Chondrocyte (in vitro differentiated cells): ENCODE measurements at regions not wholly inside any gene's neighbourhood (a gene's known extent, or its start where the extent isn't known, plus 50 kb on each side); places are given as distances from the start of the nearest gene placed in this dataset.

ENCODE experiments used
- DNase-seq: peaks from one replicate; pipeline ENCODE4 v3.0.0; 2021; ENCODE audit warnings: mixed read lengths, low spot score
- H3K27ac Mint-ChIP-seq: one replicate; pipeline ENCODE4 v1.8.0; 2021; ENCODE audit warnings: mild to moderate bottlenecking, moderate library complexity, mixed read lengths; ENCODE audit not compliant: unreplicated experiment
- H3K27me3 Mint-ChIP-seq: 2 replicates; pipeline ENCODE4 v1.8.0; 2021; ENCODE audit warnings: low read depth, mixed read lengths
- H3K36me3 Mint-ChIP-seq: 2 replicates; pipeline ENCODE4 v1.8.0; 2021; ENCODE audit warnings: low read depth, mixed read lengths
- H3K4me1 Mint-ChIP-seq: 2 replicates; pipeline ENCODE4 v1.8.0; 2021; ENCODE audit warnings: low read depth, mild to moderate bottlenecking, mixed read lengths
- H3K4me3 Mint-ChIP-seq: one replicate; pipeline ENCODE4 v1.8.0; 2021; ENCODE audit warnings: mild to moderate bottlenecking, moderate library complexity, mixed read lengths; ENCODE audit not compliant: unreplicated experiment
- H3K9me3 Mint-ChIP-seq: 2 replicates; pipeline ENCODE4 v1.8.0; 2021; ENCODE audit warnings: low read depth, mixed read lengths
- TF ChIP-seq, protein P1 (sequence below): fragments of 200-600 bp; sonication (generic); IDR thresholded peaks from 2 replicates; pipeline ENCODE4 v1.5.0; 2021; ENCODE audit warnings: antibody characterized with exemption, mild to moderate bottlenecking, moderate library complexity

DNA sequence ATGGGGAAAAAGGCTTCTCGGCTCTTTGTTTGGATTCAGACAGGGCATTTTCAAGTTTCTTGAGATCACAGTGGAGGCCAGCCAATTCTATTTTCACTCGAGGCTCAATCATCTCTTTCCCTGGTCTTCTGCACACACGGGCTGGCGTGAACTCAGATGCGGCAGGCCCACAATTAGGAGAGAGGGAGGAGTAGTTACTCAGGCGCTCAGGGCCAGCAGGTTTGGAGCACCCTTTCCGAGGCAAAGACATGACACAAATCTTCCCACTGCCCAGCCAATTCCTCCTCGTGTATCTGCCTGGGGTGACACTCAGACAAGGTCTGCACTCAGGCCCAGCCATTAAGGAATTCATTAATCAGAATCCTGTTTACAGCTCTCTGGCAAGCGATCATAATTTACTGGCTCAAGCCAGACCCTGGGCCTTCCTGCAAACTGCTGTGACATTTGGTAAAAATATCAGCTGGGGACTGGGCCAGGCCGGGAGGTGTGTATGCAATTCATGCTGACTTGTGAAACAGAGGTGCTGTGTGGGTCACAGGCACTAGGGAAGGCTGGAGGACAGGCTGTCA, 68.1 kb upstream of the TLE3 start:
- Mint-ChIP-seq H3K27ac (peak overlapping the region; percentile 54), H3K4me3 (no peak overlapping the region), H3K27me3 (peaks cover 10% of the 10 kb centered on the region), H3K36me3 (no peaks in the 10 kb centered on the region), H3K9me3 (no peaks in the 10 kb centered on the region), H3K4me1 (peaks cover 22% of the 10 kb centered on the region)
- DNase-seq, result peak; percentile 33
- TF ChIP-seq, protein P1, sequence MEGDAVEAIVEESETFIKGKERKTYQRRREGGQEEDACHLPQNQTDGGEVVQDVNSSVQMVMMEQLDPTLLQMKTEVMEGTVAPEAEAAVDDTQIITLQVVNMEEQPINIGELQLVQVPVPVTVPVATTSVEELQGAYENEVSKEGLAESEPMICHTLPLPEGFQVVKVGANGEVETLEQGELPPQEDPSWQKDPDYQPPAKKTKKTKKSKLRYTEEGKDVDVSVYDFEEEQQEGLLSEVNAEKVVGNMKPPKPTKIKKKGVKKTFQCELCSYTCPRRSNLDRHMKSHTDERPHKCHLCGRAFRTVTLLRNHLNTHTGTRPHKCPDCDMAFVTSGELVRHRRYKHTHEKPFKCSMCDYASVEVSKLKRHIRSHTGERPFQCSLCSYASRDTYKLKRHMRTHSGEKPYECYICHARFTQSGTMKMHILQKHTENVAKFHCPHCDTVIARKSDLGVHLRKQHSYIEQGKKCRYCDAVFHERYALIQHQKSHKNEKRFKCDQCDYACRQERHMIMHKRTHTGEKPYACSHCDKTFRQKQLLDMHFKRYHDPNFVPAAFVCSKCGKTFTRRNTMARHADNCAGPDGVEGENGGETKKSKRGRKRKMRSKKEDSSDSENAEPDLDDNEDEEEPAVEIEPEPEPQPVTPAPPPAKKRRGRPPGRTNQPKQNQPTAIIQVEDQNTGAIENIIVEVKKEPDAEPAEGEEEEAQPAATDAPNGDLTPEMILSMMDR, result no peak

DNA sequence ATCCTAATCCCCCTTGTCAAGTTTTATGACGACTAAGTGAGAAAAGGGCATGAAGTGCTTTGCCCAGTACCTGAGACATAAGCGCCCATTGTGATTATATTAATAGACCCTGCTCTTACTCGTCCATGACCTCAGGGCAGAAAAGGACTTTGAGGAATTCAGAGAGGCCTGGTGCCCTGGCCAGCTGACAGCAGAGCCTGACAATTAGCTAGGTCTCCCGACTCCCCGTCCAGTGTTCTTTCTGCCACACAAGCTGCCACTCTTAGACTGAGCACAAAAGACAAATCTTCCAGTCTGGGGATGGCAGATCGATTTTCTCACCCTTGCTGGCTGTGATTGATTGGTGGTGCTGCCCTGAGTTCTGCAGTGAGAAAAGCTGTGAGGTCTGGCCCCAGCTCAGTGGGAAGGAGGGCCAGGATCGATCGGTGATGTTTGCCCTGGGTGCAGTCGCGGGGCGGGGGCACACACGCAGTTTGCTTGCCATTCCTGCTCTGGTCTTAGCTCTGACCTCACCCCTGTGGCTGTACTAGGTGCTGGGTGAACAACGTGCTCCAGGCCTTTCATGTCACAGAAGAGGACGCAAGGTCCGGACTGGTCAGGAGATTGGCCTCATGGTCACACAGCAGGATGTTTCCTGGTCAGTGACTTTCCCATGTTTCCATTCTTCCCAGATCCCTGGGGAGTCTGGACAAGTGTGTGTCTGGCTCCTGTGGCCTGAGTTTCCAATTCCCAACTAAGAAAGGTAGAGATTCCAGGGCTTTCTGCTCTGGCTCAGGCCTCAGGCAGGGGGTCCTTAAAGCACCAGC, 67.4 kb upstream of the TLE3 start:
- peaks cover 4% of the 10 kb centered on the region for H3K27me3 Mint-ChIP-seq
- TF ChIP-seq, protein P1, result no peak
- peak; percentile 40 for DNase-seq
- H3K4me1 Mint-ChIP-seq, result peaks cover 29% of the 10 kb centered on the region
- peak overlapping the region; percentile 54 for H3K27ac Mint-ChIP-seq
- H3K9me3 Mint-ChIP-seq, result no peaks in the 10 kb centered on the region
- H3K36me3 Mint-ChIP-seq, result no peaks in the 10 kb centered on the region
- no peak overlapping the region for H3K4me3 Mint-ChIP-seq

DNA sequence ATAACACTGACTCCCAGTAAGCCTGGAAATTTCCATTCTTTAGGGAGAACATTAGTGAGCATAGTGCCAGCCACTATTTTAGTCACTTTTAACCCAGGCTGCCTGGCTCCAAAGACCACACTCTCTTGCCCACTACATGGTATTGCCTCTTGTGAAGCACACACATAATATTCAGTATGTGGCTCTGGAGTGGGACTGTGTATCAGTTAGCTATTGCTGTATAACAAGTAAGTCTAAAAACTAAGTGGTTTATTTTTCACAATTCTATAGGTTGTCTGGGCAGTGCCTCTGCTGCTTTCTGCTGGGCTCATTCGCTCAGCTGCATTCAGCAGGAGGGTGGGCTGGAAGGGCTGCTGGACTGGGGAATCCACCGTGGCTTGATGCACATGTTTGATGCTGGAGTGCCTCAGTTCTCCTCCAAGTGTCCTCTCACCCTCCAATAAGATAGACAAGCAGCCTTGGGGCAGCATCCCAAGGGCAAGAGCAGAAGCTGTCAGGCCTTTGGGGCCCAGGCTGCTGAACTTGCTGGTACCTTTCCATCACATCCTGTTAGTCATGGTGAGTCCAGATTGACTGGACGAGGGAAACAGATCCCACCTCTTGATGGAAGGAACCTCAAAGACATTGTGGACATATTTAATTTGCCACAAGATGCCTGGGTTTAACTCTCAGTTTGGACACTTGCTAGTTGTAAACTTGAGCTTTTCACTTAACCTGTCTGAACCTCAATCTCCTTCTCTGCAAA, 66.6 kb upstream of the TLE3 start:
- peaks cover 36% of the 10 kb centered on the region for H3K4me1 Mint-ChIP-seq
- H3K9me3 Mint-ChIP-seq, result no peaks in the 10 kb centered on the region
- no peak overlapping the region for H3K4me3 Mint-ChIP-seq
- DNase-seq, result peak; percentile 38
- H3K27me3 Mint-ChIP-seq, result peaks cover 4% of the 10 kb centered on the region
- no peaks in the 10 kb centered on the region for H3K36me3 Mint-ChIP-seq
- TF ChIP-seq, protein P1, result no peak
- no peak overlapping the region for H3K27ac Mint-ChIP-seq

DNA sequence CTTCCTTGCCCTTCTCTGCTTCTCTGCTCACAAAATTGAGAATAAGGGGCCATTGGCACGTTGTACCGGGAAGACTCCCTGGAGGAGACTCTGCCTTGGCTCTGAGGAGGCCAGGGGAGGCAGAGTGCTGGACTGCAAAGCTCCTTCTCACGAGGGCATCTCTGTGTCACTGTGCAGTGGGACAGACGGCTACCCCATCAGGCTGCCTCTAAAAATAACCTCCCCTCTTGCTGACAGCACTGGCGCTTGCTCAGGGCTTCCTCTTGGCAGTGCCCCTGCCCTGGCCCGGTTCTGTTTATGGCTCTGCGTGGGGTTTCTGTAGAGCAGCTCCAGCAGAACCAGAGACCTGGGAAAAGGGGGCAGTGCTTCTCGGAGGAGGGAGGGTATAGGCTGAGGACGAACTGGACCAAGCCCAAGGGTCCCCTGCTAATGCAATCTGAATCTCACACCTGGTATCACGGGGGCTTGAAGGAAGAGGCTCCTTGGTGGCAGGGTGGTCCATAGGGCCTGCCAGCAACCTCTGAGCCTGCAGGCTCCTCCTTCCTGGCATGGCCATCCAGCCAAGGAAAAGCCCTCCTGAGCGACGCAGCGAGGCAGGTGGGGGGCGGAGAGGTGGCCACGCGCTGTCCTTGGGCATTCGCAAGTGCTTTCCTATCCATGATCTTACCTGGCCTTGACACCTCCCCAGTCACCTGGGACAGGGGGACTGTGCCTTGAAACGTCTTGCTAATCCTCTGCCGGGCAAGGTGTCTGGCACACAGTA, 63.3 kb upstream of the TLE3 start:
- Mint-ChIP-seq H3K4me3 (no peak overlapping the region), H3K4me1 (peaks cover 53% of the 10 kb centered on the region), H3K27ac (no peak overlapping the region), H3K9me3 (no peaks in the 10 kb centered on the region), H3K36me3 (no peaks in the 10 kb centered on the region), H3K27me3 (peaks cover 5% of the 10 kb centered on the region)
- TF ChIP-seq, protein P1, result no peak
- peak; percentile 52 for DNase-seq

DNA sequence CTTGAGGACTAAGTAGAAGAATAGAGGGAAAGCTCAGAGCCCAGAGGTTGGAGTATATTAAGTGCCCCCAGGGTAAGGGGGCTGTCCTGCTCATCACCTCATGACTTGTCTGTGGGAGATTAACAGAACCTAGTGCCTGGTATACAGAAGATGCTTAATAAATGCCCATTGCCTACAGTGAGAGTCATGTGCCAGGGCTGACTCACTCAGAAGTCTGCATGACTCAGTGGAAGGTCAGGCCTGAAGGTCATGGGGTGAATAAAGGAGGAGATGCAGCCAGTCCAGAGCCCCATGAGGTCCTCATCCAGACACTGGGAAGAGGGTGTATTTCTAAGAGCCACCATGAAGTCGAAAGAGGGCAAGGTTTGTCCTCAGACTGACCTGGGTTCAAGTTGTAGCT, 62.5 kb upstream of the TLE3 start:
- Mint-ChIP-seq H3K4me3 (no peak overlapping the region), H3K4me1 (peaks cover 46% of the 10 kb centered on the region), H3K9me3 (no peaks in the 10 kb centered on the region), H3K27ac (no peak overlapping the region), H3K36me3 (no peaks in the 10 kb centered on the region), H3K27me3 (peaks cover 5% of the 10 kb centered on the region)
- TF ChIP-seq, protein P1, result no peak
- DNase-seq, result no peak
